Esophagus muscularis mucosa (tissue), 4 donors: ENCODE measurements at regions not wholly inside any gene's neighbourhood (a gene's known extent, or its start where the extent isn't known, plus 50 kb on each side); places are given as distances from the start of the nearest gene placed in this dataset.

Source experiments
- DNase-seq: peaks from one replicate; pipeline ENCODE4 v3.0.0-alpha.2; 2017; ENCODE audit errors: extremely low spot score
- H3K27ac ChIP-seq, 4 donors: fragments of 200-600 bp; sonication (generic); replicated peaks in 1 of 4; 1 replicate in 3 of 4; 2 replicates in 1 of 4; pipeline ENCODE4 v1.5.1; 2016 to 2019; ENCODE audit warnings: mild to moderate bottlenecking in 1 of 4
- H3K27me3 ChIP-seq, 4 donors: fragments of 200-600 bp; sonication (generic); one replicate each; pipeline versions ENCODE4 v1.5.1 to v1.6.0; 2016 to 2019
- H3K36me3 ChIP-seq, 4 donors: fragments of 200-600 bp; sonication (generic); one replicate each; pipeline ENCODE4 v1.5.1; 2016 to 2019
- H3K4me1 ChIP-seq, 4 donors: fragments of 200-600 bp; sonication (generic); one replicate each; pipeline ENCODE4 v1.5.1; 2016 to 2019
- H3K4me3 ChIP-seq, 4 donors: fragments of 200-600 bp; sonication (generic); 1 replicate in 2 of 4; 2 replicates in 2 of 4; pipeline ENCODE4 v1.5.1; 2016 to 2019; ENCODE audit warnings: mild to moderate bottlenecking in 4 of 4, moderate library complexity in 1 of 4
- H3K9me3 ChIP-seq, 4 donors: fragments of 200-600 bp; sonication (generic); 1 replicate in 3 of 4; 2 replicates in 1 of 4; pipeline ENCODE4 v1.5.1; 2016 to 2019
- EP300 ChIP-seq: sonication (generic); formaldehyde crosslinking; IDR thresholded peaks from one replicate; pipeline ENCODE4 v1.6.1; 2017; ENCODE audit warnings: antibody characterized with exemption
- POLR2A ChIP-seq: fragments of 450-650 bp; IDR thresholded peaks from one replicate; pipeline ENCODE4 v1.6.1; 2017; ENCODE audit warnings: antibody characterized with exemption, moderate library complexity, mild to moderate bottlenecking, low read depth
- POLR2AphosphoS5 ChIP-seq, 2 donors: sonication (generic); formaldehyde crosslinking; IDR thresholded peaks; one replicate each; pipeline ENCODE4 v1.6.1; 2017; ENCODE audit warnings: antibody characterized with exemption in 2 of 2
- WGBS: methylation state at CpG from one replicate; pipeline ENCODE4 v1.1.5; 2018; 5-methylcytosine and 5-hydroxymethylcytosine counted together
- intact Hi-C: fragments of 100-400 bp; cut with DNase I; formaldehyde crosslinking; loops from one replicate; pipeline ENCODE4 v1.15.1; 2023
- TF ChIP-seq, protein P1 (sequence below), 3 experiments: fragments of 200-600 bp in 2 of 3; fragments of 450-650 bp in 1 of 3; sonication (generic) in 2 of 3; IDR thresholded peaks; one replicate each; pipeline ENCODE4 v1.5.1; 2017 to 2019; ENCODE audit warnings: antibody characterized with exemption in 3 of 3, mild to moderate bottlenecking in 2 of 3, moderate library complexity in 1 of 3

- no peak overlapping the region for H3K27ac ChIP-seq
- no peak overlapping the region for H3K4me3 ChIP-seq
- no peak for DNase-seq
- WGBS = 90% methylated on average over 10 of the region's 10 CpGs
- no peaks in the 10 kb centered on the region for H3K9me3 ChIP-seq
- intact Hi-C loops = no loop called here
- H3K27me3 ChIP-seq = peaks cover 0 to 58% (median 0%) of the 10 kb centered on the region in 4 donors
- no peaks in the 10 kb centered on the region for H3K4me1 ChIP-seq
- H3K36me3 ChIP-seq = no peaks in the 10 kb centered on the region
- TF ChIP-seq, protein P1, sequence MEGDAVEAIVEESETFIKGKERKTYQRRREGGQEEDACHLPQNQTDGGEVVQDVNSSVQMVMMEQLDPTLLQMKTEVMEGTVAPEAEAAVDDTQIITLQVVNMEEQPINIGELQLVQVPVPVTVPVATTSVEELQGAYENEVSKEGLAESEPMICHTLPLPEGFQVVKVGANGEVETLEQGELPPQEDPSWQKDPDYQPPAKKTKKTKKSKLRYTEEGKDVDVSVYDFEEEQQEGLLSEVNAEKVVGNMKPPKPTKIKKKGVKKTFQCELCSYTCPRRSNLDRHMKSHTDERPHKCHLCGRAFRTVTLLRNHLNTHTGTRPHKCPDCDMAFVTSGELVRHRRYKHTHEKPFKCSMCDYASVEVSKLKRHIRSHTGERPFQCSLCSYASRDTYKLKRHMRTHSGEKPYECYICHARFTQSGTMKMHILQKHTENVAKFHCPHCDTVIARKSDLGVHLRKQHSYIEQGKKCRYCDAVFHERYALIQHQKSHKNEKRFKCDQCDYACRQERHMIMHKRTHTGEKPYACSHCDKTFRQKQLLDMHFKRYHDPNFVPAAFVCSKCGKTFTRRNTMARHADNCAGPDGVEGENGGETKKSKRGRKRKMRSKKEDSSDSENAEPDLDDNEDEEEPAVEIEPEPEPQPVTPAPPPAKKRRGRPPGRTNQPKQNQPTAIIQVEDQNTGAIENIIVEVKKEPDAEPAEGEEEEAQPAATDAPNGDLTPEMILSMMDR (IDR thresholded peaks at IDR 0.05) = no peak
- TF ChIP-seq EP300 = no peak
- TF ChIP-seq POLR2AphosphoS5 (IDR thresholded peaks at IDR 0.05) = no peak
- TF ChIP-seq POLR2A = no peak
Observed at GRCh38 chr17:36750316-36750885, 149.0 kb downstream of the MRM1 start.

DNA sequence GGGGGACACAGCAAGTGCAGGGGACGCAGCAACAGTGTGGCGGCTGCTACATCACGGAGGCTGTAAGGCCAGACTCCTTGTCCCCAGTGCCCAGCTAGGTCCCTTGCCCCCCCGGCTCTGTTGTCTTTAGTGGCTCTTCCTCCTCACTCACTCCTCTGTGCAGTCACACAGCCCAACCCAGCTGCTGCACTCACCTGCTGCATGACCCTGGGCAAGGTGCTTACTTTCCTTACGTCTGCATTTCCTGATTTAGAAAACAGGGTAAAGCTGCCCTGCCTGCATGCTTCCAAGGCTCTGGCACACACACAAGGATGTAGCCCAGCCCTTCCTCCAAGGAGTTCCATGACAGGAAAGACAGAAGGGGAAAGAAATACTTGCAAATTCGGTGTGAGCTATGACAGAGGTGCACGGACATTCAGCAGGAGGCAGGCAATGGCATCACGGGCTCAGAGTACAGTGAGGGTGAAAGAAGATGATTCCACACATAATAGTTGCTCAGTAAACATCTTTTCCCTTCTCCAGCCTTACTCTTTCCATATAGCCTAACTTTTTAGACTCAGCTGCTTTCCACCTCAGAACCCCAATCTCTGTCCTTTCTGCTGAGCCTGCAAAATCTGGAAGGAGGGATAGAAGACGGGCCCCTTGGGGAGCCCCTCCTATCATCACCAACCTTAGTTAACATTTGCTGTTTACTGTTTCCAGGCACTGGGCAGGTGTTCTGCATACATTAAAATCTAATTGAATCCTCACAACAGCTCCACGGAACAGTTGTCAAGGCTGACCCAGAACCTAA, 150.9 kb downstream of the MRM1 start:
- no peak for DNase-seq
- TF ChIP-seq POLR2A (no peak), POLR2AphosphoS5 (IDR thresholded peaks at IDR 0.05) (no peak), EP300 (no peak)
- TF ChIP-seq, protein P1 (IDR thresholded peaks at IDR 0.05) = no peak
- Histone ChIP-seq H3K4me1 (no peaks in the 10 kb centered on the region), H3K27ac (no peak overlapping the region), H3K36me3 (no peaks in the 10 kb centered on the region), H3K9me3 (no peaks in the 10 kb centered on the region), H3K4me3 (no peak overlapping the region), H3K27me3 (peaks cover 0 to 77% (median 0%) of the 10 kb centered on the region in 4 donors)
- WGBS = 69% methylated on average over 10 of the region's 10 CpGs
- intact Hi-C loops = no loop called here

GRCh38 chr17:36755586-36755985, 154.2 kb downstream of the MRM1 start:
- H3K4me1 ChIP-seq = no peaks in the 10 kb centered on the region
- intact Hi-C loops = no loop called here
- no peak overlapping the region for H3K27ac ChIP-seq
- peaks cover 0 to 74% (median 0%) of the 10 kb centered on the region in 4 donors for H3K27me3 ChIP-seq
- no peaks in the 10 kb centered on the region for H3K36me3 ChIP-seq
- TF ChIP-seq EP300 (no peak), POLR2A (no peak), POLR2AphosphoS5 (IDR thresholded peaks at IDR 0.05) (no peak)
- TF ChIP-seq, protein P1 (IDR thresholded peaks at IDR 0.05) = no peak
- 48% methylated on average over 10 of the region's 10 CpGs for WGBS
- DNase-seq = no peak
- H3K4me3 ChIP-seq = no peak overlapping the region
- no peaks in the 10 kb centered on the region for H3K9me3 ChIP-seq

DNA sequence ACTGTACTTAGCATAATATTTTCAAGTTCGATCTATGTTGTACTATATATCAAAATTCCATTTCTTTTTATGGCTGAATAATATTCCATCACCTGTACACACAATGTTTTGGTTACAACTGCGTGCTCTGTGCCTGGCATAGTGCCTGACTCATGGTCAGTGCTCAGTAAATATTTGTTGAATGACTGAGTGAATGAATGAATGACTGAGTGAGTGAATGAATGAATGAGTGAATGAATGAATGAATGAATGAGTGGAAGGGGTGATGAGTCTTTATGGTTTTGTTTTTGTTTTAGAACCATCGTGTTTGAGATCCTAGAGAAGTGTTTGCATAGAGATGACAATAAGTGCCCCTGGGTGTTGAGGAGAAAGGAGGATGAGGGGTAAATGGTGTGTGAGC, 155.3 kb downstream of the MRM1 start:
- intact Hi-C loops = no loop called here
- Histone ChIP-seq H3K36me3 (no peaks in the 10 kb centered on the region), H3K27ac (no peak overlapping the region), H3K9me3 (no peaks in the 10 kb centered on the region), H3K4me1 (no peaks in the 10 kb centered on the region), H3K4me3 (no peak overlapping the region), H3K27me3 (peaks cover 0 to 68% (median 0%) of the 10 kb centered on the region in 4 donors)
- DNase-seq = no peak
- 88% methylated on average over 3 of the region's 3 CpGs for WGBS
- TF ChIP-seq EP300 (no peak), POLR2AphosphoS5 (IDR thresholded peaks at IDR 0.05) (no peak), POLR2A (no peak)
- TF ChIP-seq, protein P1 (IDR thresholded peaks at IDR 0.05) = no peak
